CD4-positive, CD25-positive, alpha-beta regulatory T cell (primary cell): ENCODE measurements at regions not wholly inside any gene's neighbourhood (a gene's known extent, or its start where the extent isn't known, plus 50 kb on each side); places are given as distances from the start of the nearest gene placed in this dataset.

ENCODE experiments used
- ATAC-seq, 2 donors: fragments of 150-1000 bp; cut with Tn5 transposase; one replicate each; pipeline ENCODE4 v1.10.0; 2021; ENCODE audit warnings: low read depth in 2 of 2, moderate number of reproducible peaks in 2 of 2, moderate library complexity in 1 of 2
- DNase-seq, 3 donors: peaks; one replicate each; pipeline versions ENCODE4 v3.0.0 to v3.0.0-alpha.2; 2012 to 2022; ENCODE audit warnings: mixed read lengths in 1 of 3
- H3K27ac ChIP-seq: one replicate; pipeline ENCODE4 v1.7.0; 2013; ENCODE audit warnings: mild to moderate bottlenecking, low read length; ENCODE audit not compliant: insufficient read depth, poor library complexity, severe bottlenecking
- H3K27me3 ChIP-seq: one replicate; pipeline ENCODE4 v1.7.0; 2013; ENCODE audit warnings: low read length; ENCODE audit not compliant: control insufficient read depth, insufficient read depth
- H3K36me3 ChIP-seq: one replicate; pipeline ENCODE4 v1.7.0; 2013; ENCODE audit warnings: mild to moderate bottlenecking, low read length, moderate library complexity; ENCODE audit not compliant: control insufficient read depth, insufficient read depth
- H3K4me1 ChIP-seq: 2 replicates; pipeline ENCODE4 v1.7.0; 2013; ENCODE audit warnings: mild to moderate bottlenecking, low read length; ENCODE audit not compliant: insufficient read depth, control insufficient read depth, poor library complexity, severe bottlenecking
- H3K4me3 ChIP-seq: one replicate; pipeline ENCODE4 v1.7.0; 2013; ENCODE audit warnings: low read depth, mild to moderate bottlenecking, low read length, moderate library complexity
- H3K9me3 ChIP-seq, 2 experiments: 1 replicate in 1 of 2; 2 replicates in 1 of 2; pipeline ENCODE4 v1.7.0; 2013; ENCODE audit warnings: low read length in 2 of 2, mild to moderate bottlenecking in 1 of 2, moderate library complexity in 1 of 2; ENCODE audit not compliant: control insufficient read depth in 2 of 2
- H3K27ac Mint-ChIP-seq, 3 donors: one replicate each; pipeline ENCODE4 v1.8.0; 2020 to 2022; ENCODE audit warnings: mild to moderate bottlenecking in 3 of 3, mixed read lengths in 3 of 3, moderate library complexity in 2 of 3
- H3K27me3 Mint-ChIP-seq: one replicate; pipeline ENCODE4 v1.8.0; 2022; ENCODE audit warnings: mild to moderate bottlenecking, mixed read lengths
- H3K36me3 Mint-ChIP-seq: one replicate; pipeline ENCODE4 v1.8.0; 2020; ENCODE audit warnings: mixed read lengths
- H3K4me1 Mint-ChIP-seq, 4 donors: one replicate each; pipeline ENCODE4 v1.8.0; 2020 to 2022; ENCODE audit warnings: mixed read lengths in 4 of 4, mild to moderate bottlenecking in 1 of 4
- H3K4me3 Mint-ChIP-seq, 4 donors: one replicate each; pipeline ENCODE4 v1.8.0; 2020 to 2022; ENCODE audit warnings: mild to moderate bottlenecking in 4 of 4, mixed read lengths in 4 of 4, moderate library complexity in 3 of 4
- H3K9me3 Mint-ChIP-seq, 7 donors: one replicate each; pipeline ENCODE4 v1.8.0; 2020 to 2022; ENCODE audit warnings: mixed read lengths in 7 of 7, mild to moderate bottlenecking in 3 of 7, moderate library complexity in 2 of 7

DNA sequence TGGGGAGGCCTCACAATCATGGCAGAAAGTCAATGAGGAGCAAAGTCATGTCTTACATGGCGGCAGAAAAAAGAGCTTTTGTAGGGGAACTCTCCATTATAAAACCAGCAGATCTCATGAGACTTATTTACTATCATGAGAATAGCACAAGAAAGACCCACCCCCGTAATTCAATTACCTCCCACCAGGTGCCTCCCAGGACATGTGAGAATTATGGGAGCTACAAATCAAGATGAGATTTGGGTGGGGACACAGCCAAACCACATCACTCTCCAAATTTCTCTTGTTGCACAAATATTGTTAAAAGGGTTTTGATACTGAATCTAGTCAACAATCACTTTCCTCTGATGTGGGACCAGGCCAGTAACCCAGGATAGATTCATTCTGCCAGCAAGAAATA, 1176.1 kb downstream of the CDH9 start:
- no peaks in the 10 kb centered on the region for H3K27me3 Mint-ChIP-seq
- H3K4me3 Mint-ChIP-seq = no peak overlapping the region
- peaks cover 1 to 42% (median 14%) of the 10 kb centered on the region in 7 donors for H3K9me3 Mint-ChIP-seq
- H3K27ac Mint-ChIP-seq = no peak overlapping the region
- ATAC-seq (no peak), DNase-seq (no peak)
- peaks cover 7 to 22% of the 10 kb centered on the region in 2 experiments for H3K9me3 ChIP-seq
- H3K4me1 ChIP-seq = no peaks in the 10 kb centered on the region
- no peaks in the 10 kb centered on the region for H3K36me3 ChIP-seq
- no peak overlapping the region for H3K27ac ChIP-seq
- H3K4me3 ChIP-seq = no peak overlapping the region
- H3K27me3 ChIP-seq = no peaks in the 10 kb centered on the region
- no peaks in the 10 kb centered on the region for H3K4me1 Mint-ChIP-seq
- H3K36me3 Mint-ChIP-seq = no peaks in the 10 kb centered on the region

DNA sequence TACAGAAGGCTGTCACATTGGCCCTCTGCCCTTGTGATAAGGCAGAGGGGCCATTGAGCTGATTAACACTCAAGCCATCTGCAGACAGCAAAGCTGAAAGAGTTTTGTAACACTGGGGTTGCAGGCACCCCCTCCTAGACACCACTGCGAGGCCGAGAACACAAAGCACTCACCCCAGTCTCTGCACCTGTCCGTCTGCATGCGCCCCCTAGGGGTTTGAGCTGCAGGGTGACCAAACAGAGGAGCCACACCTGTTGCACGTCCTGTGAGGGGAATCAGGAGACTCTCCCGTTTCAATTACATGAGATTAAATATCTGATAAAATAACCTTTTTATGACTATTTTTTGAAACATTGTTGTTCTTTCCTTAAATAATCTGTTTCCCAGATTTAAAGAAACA, 1180.4 kb downstream of the CDH9 start:
- ATAC-seq (no peak), DNase-seq (no peak)
- no peaks in the 10 kb centered on the region for H3K36me3 Mint-ChIP-seq

DNA sequence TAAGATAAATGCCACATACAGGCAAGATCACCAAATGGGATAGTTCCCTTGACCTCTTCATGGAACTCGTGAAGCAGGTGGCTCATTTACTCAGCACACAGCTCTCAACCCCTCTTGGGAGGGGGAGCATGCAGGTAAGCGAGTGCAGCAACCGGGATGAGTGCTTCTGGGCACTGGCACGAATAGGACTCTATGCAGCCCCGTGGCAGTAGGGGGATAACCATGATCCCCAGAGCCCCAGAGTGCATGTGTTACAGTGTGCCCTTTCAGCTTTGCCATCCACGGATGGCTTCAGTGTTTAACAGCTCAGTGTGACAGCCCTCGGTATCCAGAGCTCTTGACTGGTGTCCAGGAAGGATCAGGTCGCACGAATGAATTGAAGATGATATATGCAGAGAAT, 1187.1 kb downstream of the CDH9 start:
- H3K27ac Mint-ChIP-seq = no peak overlapping the region
- H3K4me3 Mint-ChIP-seq = no peak overlapping the region
- peaks cover 1 to 21% (median 8%) of the 10 kb centered on the region in 7 donors for H3K9me3 Mint-ChIP-seq
- H3K36me3 Mint-ChIP-seq = no peaks in the 10 kb centered on the region
- H3K36me3 ChIP-seq = no peaks in the 10 kb centered on the region
- H3K27ac ChIP-seq = no peak overlapping the region
- H3K27me3 ChIP-seq = no peaks in the 10 kb centered on the region
- ATAC-seq = no peak
- H3K4me1 ChIP-seq = no peaks in the 10 kb centered on the region
- no peaks in the 10 kb centered on the region for H3K4me1 Mint-ChIP-seq
- no peak overlapping the region for H3K4me3 ChIP-seq
- no peak for DNase-seq
- H3K27me3 Mint-ChIP-seq = no peaks in the 10 kb centered on the region
- H3K9me3 ChIP-seq = peaks cover 0 to 12% of the 10 kb centered on the region in 2 experiments

More for the DNA sequence above, 1180.4 kb downstream of the CDH9 start:
- no peak overlapping the region for H3K27ac Mint-ChIP-seq
- peaks cover 3 to 41% (median 11%) of the 10 kb centered on the region in 7 donors for H3K9me3 Mint-ChIP-seq
- H3K4me1 ChIP-seq = no peaks in the 10 kb centered on the region
- H3K4me1 Mint-ChIP-seq = no peaks in the 10 kb centered on the region
- H3K9me3 ChIP-seq = peaks cover 7 to 12% of the 10 kb centered on the region in 2 experiments
- H3K36me3 ChIP-seq = no peaks in the 10 kb centered on the region
- H3K27me3 Mint-ChIP-seq = no peaks in the 10 kb centered on the region
- no peak overlapping the region for H3K4me3 ChIP-seq
- H3K27me3 ChIP-seq = no peaks in the 10 kb centered on the region
- H3K27ac ChIP-seq = no peak overlapping the region
- H3K4me3 Mint-ChIP-seq = no peak overlapping the region

DNA sequence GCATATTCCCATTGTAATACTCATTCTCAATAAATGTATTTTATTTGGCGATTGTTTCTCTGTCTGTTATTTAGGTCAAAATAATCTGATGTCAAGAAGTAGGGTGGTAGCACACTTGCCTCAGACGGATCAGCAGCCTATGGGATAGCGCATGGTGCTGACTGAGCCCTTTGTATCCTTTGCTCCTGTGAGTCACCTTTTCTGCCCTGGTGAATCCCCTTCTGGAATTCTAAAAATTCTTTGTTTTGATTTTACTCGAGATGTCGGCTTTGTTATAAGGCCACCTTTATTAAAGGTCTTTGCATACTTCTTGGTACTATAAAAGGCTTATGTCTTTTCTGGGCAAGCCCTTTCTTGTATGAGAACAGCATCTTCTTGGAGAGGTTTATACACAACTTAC, 1187.8 kb downstream of the CDH9 start:
- ATAC-seq (no peak), DNase-seq (no peak)
- Mint-ChIP-seq H3K9me3 (peaks cover 0 to 20% (median 7%) of the 10 kb centered on the region in 7 donors), H3K27ac (no peak overlapping the region), H3K4me3 (no peak overlapping the region), H3K36me3 (no peaks in the 10 kb centered on the region), H3K4me1 (no peaks in the 10 kb centered on the region), H3K27me3 (no peaks in the 10 kb centered on the region)
- Histone ChIP-seq H3K4me1 (no peaks in the 10 kb centered on the region), H3K36me3 (no peaks in the 10 kb centered on the region), H3K27me3 (no peaks in the 10 kb centered on the region), H3K4me3 (no peak overlapping the region), H3K27ac (no peak overlapping the region), H3K9me3 (peaks cover 0 to 12% of the 10 kb centered on the region in 2 experiments)

DNA sequence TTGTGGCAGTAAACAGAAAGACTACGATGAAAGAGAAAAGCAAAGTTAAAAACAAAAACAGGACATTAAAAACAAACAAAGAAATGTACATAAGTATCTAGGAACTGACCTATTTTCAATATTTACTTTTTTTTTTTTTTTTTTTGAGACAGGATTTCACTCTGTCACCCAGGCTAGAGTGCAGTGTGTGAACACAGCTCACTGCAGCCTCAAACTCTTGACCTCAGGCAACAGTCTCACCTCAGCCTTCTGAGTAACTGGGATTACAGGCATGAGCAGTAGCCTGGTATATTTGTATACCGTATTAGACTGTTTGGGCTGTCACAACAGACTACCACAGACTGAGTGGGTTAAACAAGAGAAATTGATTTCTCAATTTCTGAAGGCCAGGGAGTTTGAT, 1189.1 kb downstream of the CDH9 start:
- DNase-seq = no peak
- no peak for ATAC-seq
- Mint-ChIP-seq H3K4me1 (no peaks in the 10 kb centered on the region), H3K9me3 (peaks cover 0 to 22% (median 9%) of the 10 kb centered on the region in 7 donors), H3K36me3 (no peaks in the 10 kb centered on the region), H3K27ac (no peak overlapping the region), H3K27me3 (no peaks in the 10 kb centered on the region), H3K4me3 (no peak overlapping the region)
- Histone ChIP-seq H3K36me3 (no peaks in the 10 kb centered on the region), H3K27ac (no peak overlapping the region), H3K27me3 (no peaks in the 10 kb centered on the region), H3K9me3 (peaks cover 0 to 12% of the 10 kb centered on the region in 2 experiments), H3K4me3 (no peak overlapping the region), H3K4me1 (no peaks in the 10 kb centered on the region)

DNA sequence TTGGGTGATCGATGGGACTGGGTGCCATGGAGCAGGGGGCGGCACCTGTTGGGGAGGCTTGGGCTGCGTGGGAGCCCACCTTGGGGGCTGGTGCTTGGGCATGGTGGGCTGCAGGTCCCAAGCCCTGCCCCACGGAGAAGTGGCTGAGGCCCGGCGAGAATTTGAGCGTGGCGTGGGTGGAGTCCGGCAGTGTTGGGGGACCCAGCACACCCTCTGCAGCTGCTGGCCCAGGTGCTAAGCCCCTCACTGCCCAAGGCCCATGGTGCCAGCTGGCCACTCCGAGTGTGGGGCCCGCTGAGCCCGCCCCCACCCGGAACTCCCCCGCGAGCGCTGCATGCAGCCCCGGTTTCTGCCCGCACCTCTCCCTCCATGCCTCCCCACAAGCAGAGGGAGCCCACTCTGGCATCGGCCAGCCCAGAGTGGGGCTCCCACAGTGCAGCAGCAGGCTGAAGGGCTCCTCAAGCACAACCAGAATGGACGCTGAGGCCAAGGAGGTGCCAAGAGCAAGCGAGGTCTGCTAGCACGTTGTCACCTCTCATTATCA, 1178.6 kb upstream of the CDH10 start:
- Histone ChIP-seq H3K36me3 (no peaks in the 10 kb centered on the region), H3K27ac (no peak overlapping the region), H3K4me1 (no peaks in the 10 kb centered on the region), H3K27me3 (no peaks in the 10 kb centered on the region), H3K9me3 (peaks cover 0 to 9% of the 10 kb centered on the region in 2 experiments), H3K4me3 (no peak overlapping the region)
- Mint-ChIP-seq H3K36me3 (no peaks in the 10 kb centered on the region), H3K27ac (no peak overlapping the region), H3K4me3 (no peak overlapping the region), H3K4me1 (no peaks in the 10 kb centered on the region), H3K27me3 (no peaks in the 10 kb centered on the region), H3K9me3 (peaks cover 3 to 13% (median 7%) of the 10 kb centered on the region in 7 donors)
- DNase-seq = no peak
- no peak for ATAC-seq
